Loucy (cell line): ENCODE measurements at regions not wholly inside any gene's neighbourhood (a gene's known extent, or its start where the extent isn't known, plus 50 kb on each side); places are given as distances from the start of the nearest gene placed in this dataset.

Experiments used
- H2AFZ ChIP-seq: fragments of 200-600 bp; sonication (generic); 2 replicates; pipeline ENCODE4 v1.6.0; 2016; ENCODE audit warnings: antibody characterized with exemption, mild to moderate bottlenecking, low read length, moderate library complexity
- H3F3A ChIP-seq: fragments of 200-600 bp; 2 replicates; pipeline ENCODE4 v1.6.0; 2016; ENCODE audit warnings: antibody characterized with exemption, low read depth, mild to moderate bottlenecking
- H3K27me3 ChIP-seq: fragments of 200-600 bp; sonication (generic); 2 replicates; pipeline ENCODE4 v1.6.1; 2014; ENCODE audit warnings: low read length, mild to moderate bottlenecking; ENCODE audit not compliant: insufficient read depth, poor library complexity, severe bottlenecking
- H3K36me3 ChIP-seq: fragments of 200-600 bp; sonication (generic); 2 replicates; pipeline ENCODE4 v1.6.1; 2016; ENCODE audit warnings: low read length; ENCODE audit not compliant: insufficient read depth
- H3K4me1 ChIP-seq: fragments of 200-600 bp; sonication (generic); 2 replicates; pipeline ENCODE4 v1.5.1; 2014; ENCODE audit warnings: low read length, mild to moderate bottlenecking; ENCODE audit not compliant: insufficient read depth, poor library complexity, severe bottlenecking
- H3K4me2 ChIP-seq: fragments of 200-600 bp; sonication (generic); 2 replicates; pipeline ENCODE4 v1.6.0; 2014; ENCODE audit warnings: antibody characterized with exemption, low read length, low read depth, mild to moderate bottlenecking; ENCODE audit not compliant: poor library complexity, severe bottlenecking
- H3K4me3 ChIP-seq: fragments of 200-600 bp; sonication (generic); 2 replicates; pipeline ENCODE4 v1.5.1; 2014; ENCODE audit warnings: low read length, mild to moderate bottlenecking, mixed read lengths; ENCODE audit not compliant: poor library complexity, severe bottlenecking
- H3K79me2 ChIP-seq: fragments of 200-600 bp; sonication (generic); 2 replicates; pipeline ENCODE4 v1.6.1; 2014; ENCODE audit warnings: low read length; ENCODE audit not compliant: insufficient read depth
- H3K9ac ChIP-seq: fragments of 200-600 bp; sonication (generic); 2 replicates; pipeline ENCODE4 v1.6.0; 2014; ENCODE audit warnings: mild to moderate bottlenecking, low read depth, low read length, moderate library complexity; ENCODE audit not compliant: poor library complexity, severe bottlenecking
- H3K9me2 ChIP-seq: fragments of 200-600 bp; sonication (generic); replicated peaks from 2 replicates; pipeline ENCODE4 v1.6.1; 2016; ENCODE audit warnings: low read depth, low read length, mixed read lengths
- H3K9me3 ChIP-seq: fragments of 200-600 bp; sonication (generic); 2 replicates; pipeline ENCODE4 v1.6.1; 2014; ENCODE audit warnings: mild to moderate bottlenecking, antibody characterized with exemption, low read length, low read depth; ENCODE audit not compliant: insufficient read depth
- H4K20me1 ChIP-seq: fragments of 200-600 bp; sonication (generic); 2 replicates; pipeline ENCODE4 v1.6.0; 2014; ENCODE audit warnings: antibody characterized with exemption, low read length, mild to moderate bottlenecking; ENCODE audit not compliant: insufficient read depth, poor library complexity, severe bottlenecking
- CTCF ChIP-seq: fragments of 200-600 bp; sonication (generic); conservative IDR thresholded peaks from 2 replicates; pipeline ENCODE4 v1.5.1; 2014; ENCODE audit warnings: mild to moderate bottlenecking, antibody characterized with exemption, low read length
- EZH2phosphoT487 ChIP-seq: fragments of 200-600 bp; IDR thresholded peaks from 2 replicates; pipeline ENCODE4 v1.6.1; 2018; ENCODE audit warnings: antibody characterized with exemption, mild to moderate bottlenecking, moderate library complexity, borderline replicate concordance

DNA sequence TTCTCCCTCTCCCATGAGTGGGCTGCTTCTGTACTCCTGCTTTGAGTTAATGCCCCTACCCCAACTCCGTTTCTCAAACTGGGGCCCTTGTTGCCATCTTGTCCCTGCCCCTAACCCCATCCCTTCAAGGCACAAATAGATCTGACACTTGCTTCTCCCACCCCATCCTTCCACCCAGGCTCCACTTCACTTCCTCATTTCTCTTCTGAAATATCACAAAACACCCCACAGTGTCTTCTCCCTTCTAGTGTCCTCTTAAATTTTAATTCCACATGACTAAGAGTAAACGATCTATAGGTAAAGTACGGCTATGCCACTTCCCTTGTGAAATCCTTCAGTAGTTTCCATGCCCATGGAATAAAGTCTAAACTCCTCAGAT lies 571.6 kb upstream of the NOX3 start:
- Histone ChIP-seq H4K20me1 (no peaks in the 10 kb centered on the region), H3K4me2 (no peak overlapping the region), H2AFZ (no peak overlapping the region), H3F3A (no peaks in the 10 kb centered on the region), H3K4me3 (no peak overlapping the region), H3K9me2 (no peaks in the 10 kb centered on the region), H3K9me3 (peaks cover 7% of the 10 kb centered on the region), H3K36me3 (no peaks in the 10 kb centered on the region), H3K79me2 (no peaks in the 10 kb centered on the region), H3K4me1 (peaks cover 18% of the 10 kb centered on the region), H3K9ac (no peak overlapping the region), H3K27me3 (no peaks in the 10 kb centered on the region)
- no peak for TF ChIP-seq EZH2phosphoT487
- no peak for TF ChIP-seq CTCF

DNA sequence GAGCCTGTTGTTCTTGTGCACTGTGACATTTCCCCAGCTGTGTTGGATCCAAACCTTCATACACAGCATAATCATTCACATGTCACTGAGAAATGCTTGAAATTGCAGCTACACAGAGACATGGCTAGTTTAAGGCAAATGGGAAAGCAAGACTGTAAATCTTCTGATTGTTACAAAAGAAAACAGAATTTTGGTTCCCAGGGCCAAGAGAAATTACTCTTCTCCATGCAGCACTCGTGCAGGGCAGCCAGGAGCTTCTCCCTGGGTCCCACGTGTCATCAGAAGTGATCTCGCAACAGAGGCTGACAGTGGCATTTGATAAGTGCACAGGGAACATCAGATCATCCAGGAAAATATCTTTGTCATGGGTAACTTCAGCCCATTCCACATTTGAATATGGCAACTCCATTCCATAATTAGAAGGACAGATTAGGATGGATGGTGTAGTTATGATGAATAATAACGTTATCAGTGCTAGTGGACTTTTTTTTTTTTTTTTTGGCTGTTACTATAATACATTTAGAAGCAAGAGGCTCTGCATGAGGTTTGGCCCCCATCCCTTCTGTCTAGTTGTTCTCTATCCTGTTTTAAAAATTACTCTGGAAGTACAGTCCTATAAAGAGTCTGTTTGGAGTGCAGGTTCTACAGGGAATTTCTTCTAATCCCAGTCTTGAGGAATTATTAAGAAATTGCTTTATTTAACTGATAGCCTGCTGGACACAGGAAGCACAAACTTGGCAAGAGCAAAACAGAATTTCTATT lies 571.0 kb upstream of the NOX3 start:
- Histone ChIP-seq H3K9me2 (no peaks in the 10 kb centered on the region), H2AFZ (no peak overlapping the region), H3K9ac (no peak overlapping the region), H3F3A (no peaks in the 10 kb centered on the region), H3K9me3 (peaks cover 7% of the 10 kb centered on the region), H3K4me2 (no peak overlapping the region), H3K4me3 (no peak overlapping the region), H3K4me1 (peaks cover 18% of the 10 kb centered on the region), H3K79me2 (no peaks in the 10 kb centered on the region), H4K20me1 (no peaks in the 10 kb centered on the region), H3K27me3 (no peaks in the 10 kb centered on the region), H3K36me3 (no peaks in the 10 kb centered on the region)
- TF ChIP-seq EZH2phosphoT487 (no peak), CTCF (no peak)

GRCh38 chr6:156024339-156024738 lies 568.7 kb upstream of the NOX3 start:
- H3K27me3 ChIP-seq, result no peaks in the 10 kb centered on the region
- no peak overlapping the region for H3K4me2 ChIP-seq
- no peak overlapping the region for H3K9ac ChIP-seq
- H3K4me1 ChIP-seq, result peaks cover 14% of the 10 kb centered on the region
- no peaks in the 10 kb centered on the region for H3K36me3 ChIP-seq
- no peaks in the 10 kb centered on the region for H3F3A ChIP-seq
- no peak overlapping the region for H2AFZ ChIP-seq
- H3K9me3 ChIP-seq, result peaks cover 7% of the 10 kb centered on the region
- TF ChIP-seq CTCF (no peak), EZH2phosphoT487 (no peak)
- no peaks in the 10 kb centered on the region for H3K79me2 ChIP-seq
- no peak overlapping the region for H3K4me3 ChIP-seq
- H4K20me1 ChIP-seq, result no peaks in the 10 kb centered on the region
- no peaks in the 10 kb centered on the region for H3K9me2 ChIP-seq
